ENCODE measurements at regions not wholly inside any gene's neighbourhood (a gene's known extent, or its start where the extent isn't known, plus 50 kb on each side); places are given as distances from the start of the nearest gene placed in this dataset.

- TF ChIP-seq REST (IDR thresholded peaks at IDR 0.05; ENCODE audit: insufficient read depth in 1 of 2, low read depth in 2 of 2, low read length in 1 of 2) = no peak
- TF ChIP-seq CTCF (IDR thresholded peaks at IDR 0.05) = no peak
Observed at GRCh38 chr4:135838889-135839288, 1637.3 kb upstream of the PABPC4L start.

Measured in Panc1 (cell line).